ENCODE measurements at regions not wholly inside any gene's neighbourhood (a gene's known extent, or its start where the extent isn't known, plus 50 kb on each side); places are given as distances from the start of the nearest gene placed in this dataset.

DNA sequence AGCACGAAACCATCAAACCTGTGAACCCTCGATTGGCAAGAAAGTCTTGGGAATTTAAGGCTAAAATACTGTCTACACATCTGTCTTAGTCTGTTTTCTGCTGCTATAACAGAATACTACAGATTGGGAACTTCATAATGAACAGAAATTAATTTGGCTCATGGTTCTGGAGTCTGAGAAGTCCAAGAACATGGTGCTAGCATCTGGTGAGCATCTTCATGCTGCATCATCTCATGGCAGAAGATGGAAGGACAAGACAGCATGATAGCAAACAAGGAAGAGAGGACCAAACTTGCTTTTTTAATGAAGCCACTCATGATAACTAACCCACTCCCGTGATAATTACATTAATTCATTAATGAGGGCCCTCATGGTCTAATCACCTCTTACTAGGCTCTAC, 102.0 kb upstream of the CDKN3 start:
- Histone ChIP-seq H3K27me3 (replicated peaks; ENCODE audit: control insufficient read depth, insufficient read depth, low read length) (no peaks in the 10 kb centered on the region), H3K4me3 (ENCODE audit: low read depth, low read length) (no peak overlapping the region), H3K4me1 (no peaks in the 10 kb centered on the region), H3K9me3 (no peaks in the 10 kb centered on the region), H3K36me3 (ENCODE audit: control insufficient read depth, insufficient read depth, low read length) (no peaks in the 10 kb centered on the region)
- intact Hi-C loops (cut with micrococcal nuclease; ENCODE audit: unreplicated experiment): no loop called here
- no peak overlapping the region for H3K27ac Mint-ChIP-seq (ENCODE audit: unreplicated experiment)
- H3K9me3 Mint-ChIP-seq (ENCODE audit: unreplicated experiment): peaks cover 8% of the 10 kb centered on the region
- no peaks in the 10 kb centered on the region for H3K36me3 Mint-ChIP-seq (ENCODE audit: insufficient read depth, unreplicated experiment)
- ChIA-PET CTCF (no interaction called here), POLR2A (no interaction called here)
- DNase-seq: no peak
- H3K27me3 Mint-ChIP-seq (ENCODE audit: insufficient read depth, unreplicated experiment): no peaks in the 10 kb centered on the region
- TF ChIP-seq, protein P1, sequence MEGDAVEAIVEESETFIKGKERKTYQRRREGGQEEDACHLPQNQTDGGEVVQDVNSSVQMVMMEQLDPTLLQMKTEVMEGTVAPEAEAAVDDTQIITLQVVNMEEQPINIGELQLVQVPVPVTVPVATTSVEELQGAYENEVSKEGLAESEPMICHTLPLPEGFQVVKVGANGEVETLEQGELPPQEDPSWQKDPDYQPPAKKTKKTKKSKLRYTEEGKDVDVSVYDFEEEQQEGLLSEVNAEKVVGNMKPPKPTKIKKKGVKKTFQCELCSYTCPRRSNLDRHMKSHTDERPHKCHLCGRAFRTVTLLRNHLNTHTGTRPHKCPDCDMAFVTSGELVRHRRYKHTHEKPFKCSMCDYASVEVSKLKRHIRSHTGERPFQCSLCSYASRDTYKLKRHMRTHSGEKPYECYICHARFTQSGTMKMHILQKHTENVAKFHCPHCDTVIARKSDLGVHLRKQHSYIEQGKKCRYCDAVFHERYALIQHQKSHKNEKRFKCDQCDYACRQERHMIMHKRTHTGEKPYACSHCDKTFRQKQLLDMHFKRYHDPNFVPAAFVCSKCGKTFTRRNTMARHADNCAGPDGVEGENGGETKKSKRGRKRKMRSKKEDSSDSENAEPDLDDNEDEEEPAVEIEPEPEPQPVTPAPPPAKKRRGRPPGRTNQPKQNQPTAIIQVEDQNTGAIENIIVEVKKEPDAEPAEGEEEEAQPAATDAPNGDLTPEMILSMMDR (IDR thresholded peaks at IDR 0.05; ENCODE audit: insufficient read depth in 1 of 2, low read depth in 1 of 2, low read length in 1 of 2, severe bottlenecking in 1 of 2, unreplicated experiment in 1 of 2): no peak
- no TSS peak for BruUV-seq (replicated peaks)
- H3K4me3 Mint-ChIP-seq (ENCODE audit: unreplicated experiment): no peak overlapping the region
- peaks cover 11% of the 10 kb centered on the region for H3K4me1 Mint-ChIP-seq (ENCODE audit: low read depth, unreplicated experiment)

DNA sequence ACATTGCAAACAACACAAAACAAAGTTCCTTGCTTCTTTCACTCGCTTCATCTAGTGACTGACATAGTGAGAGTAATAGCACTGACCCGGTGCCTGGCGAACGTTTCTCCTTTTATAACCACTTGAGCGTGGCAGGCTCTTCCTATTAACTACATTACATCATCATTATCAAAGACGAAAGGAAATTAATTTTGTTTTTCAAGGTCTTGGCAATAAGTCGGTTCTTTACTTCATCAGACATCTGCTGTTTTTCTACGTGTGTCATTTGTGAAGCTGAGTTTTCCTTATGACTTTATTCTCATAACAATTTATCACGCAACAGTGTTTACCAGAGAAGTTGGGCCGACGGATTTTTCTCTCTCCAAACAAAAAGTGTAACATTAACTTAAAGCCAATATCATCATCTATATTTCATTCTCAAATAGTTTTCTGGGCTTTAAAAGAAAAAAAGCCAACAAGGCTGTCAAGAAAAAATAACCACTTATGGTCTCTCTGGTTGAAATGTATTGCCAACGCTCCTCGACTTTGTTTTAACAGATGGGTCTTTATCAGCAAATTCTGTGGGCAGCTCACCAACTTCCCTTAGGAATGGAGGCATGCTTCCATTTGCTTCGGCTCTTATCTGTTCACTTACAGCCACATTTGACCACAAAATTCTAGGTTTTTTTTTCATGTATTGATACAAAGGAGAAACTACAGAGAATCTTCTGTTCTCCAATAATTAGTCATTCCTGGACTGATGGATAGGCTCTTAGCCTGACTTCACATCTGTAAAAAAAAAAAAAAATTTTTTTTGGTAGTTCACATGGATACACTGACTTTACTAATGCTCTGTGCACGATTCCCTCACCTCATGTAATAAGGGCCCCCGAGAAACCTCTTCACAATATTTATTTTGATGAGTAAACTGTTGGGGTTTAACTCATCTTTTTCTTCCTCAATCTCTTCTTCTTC, 97.1 kb upstream of the CDKN3 start:
- POLR2A ChIA-PET: no interaction called here
- intact Hi-C loops (cut with micrococcal nuclease; ENCODE audit: unreplicated experiment): no loop called here

DNA sequence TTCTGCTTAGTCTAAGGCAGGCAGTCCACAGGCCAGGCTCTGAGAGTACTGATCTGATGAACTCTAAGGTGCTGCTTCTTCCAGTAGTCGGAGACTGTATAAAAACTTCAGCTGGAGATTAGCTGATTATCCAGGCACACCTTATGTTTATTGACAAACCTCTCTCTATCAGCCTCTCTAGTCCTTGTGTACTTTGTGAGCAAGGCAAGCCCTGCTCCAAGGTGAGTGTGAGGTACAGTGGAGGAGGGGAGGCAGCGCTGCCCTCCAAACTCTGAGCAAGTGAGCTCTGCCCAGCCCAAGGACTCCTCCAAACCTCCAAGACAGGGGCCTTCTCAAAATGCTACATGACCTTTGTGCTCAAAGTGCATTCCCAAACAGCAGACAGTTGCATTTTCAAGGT, 95.9 kb upstream of the CDKN3 start:
- no peaks in the 10 kb centered on the region for H3K36me3 ChIP-seq (ENCODE audit: control insufficient read depth, insufficient read depth, low read length)
- DNase-seq: no peak
- H3K9me3 ChIP-seq: no peaks in the 10 kb centered on the region
- TF ChIP-seq, protein P1 (IDR thresholded peaks at IDR 0.05; ENCODE audit: insufficient read depth in 1 of 2, low read depth in 1 of 2, low read length in 1 of 2, severe bottlenecking in 1 of 2, unreplicated experiment in 1 of 2): no peak
- ChIA-PET CTCF (interaction anchor here (0.6 kb wide), 1 partner anchor 28 kb away, joined by 3 read pairs; no protein-coding TSS in a partner anchor), POLR2A (no interaction called here)
- H3K27me3 ChIP-seq (replicated peaks; ENCODE audit: control insufficient read depth, insufficient read depth, low read length): no peaks in the 10 kb centered on the region
- Mint-ChIP-seq H3K27me3 (ENCODE audit: insufficient read depth, unreplicated experiment) (no peaks in the 10 kb centered on the region), H3K4me1 (ENCODE audit: low read depth, unreplicated experiment) (no peaks in the 10 kb centered on the region), H3K9me3 (ENCODE audit: unreplicated experiment) (no peaks in the 10 kb centered on the region), H3K4me3 (ENCODE audit: unreplicated experiment) (no peak overlapping the region), H3K36me3 (ENCODE audit: insufficient read depth, unreplicated experiment) (no peaks in the 10 kb centered on the region), H3K27ac (ENCODE audit: unreplicated experiment) (no peak overlapping the region)
- no TSS peak for BruUV-seq (replicated peaks)
- intact Hi-C loops (cut with micrococcal nuclease; ENCODE audit: unreplicated experiment): no loop called here
- no peak overlapping the region for H3K4me3 ChIP-seq (ENCODE audit: low read depth, low read length)
- peaks cover 6% of the 10 kb centered on the region; the same call in 1 of the 2 replicates for H3K4me1 ChIP-seq

More for the DNA sequence above, 97.1 kb upstream of the CDKN3 start:
- no peak overlapping the region for H3K4me3 ChIP-seq (ENCODE audit: low read depth, low read length)
- no TSS peak for BruUV-seq (replicated peaks)
- Mint-ChIP-seq H3K4me1 (ENCODE audit: low read depth, unreplicated experiment) (no peaks in the 10 kb centered on the region), H3K27me3 (ENCODE audit: insufficient read depth, unreplicated experiment) (no peaks in the 10 kb centered on the region), H3K27ac (ENCODE audit: unreplicated experiment) (no peak overlapping the region), H3K4me3 (ENCODE audit: unreplicated experiment) (no peak overlapping the region), H3K36me3 (ENCODE audit: insufficient read depth, unreplicated experiment) (no peaks in the 10 kb centered on the region), H3K9me3 (ENCODE audit: unreplicated experiment) (no peaks in the 10 kb centered on the region)
- CTCF ChIA-PET: no interaction called here
- TF ChIP-seq, protein P1 (IDR thresholded peaks at IDR 0.05; ENCODE audit: insufficient read depth in 1 of 2, low read depth in 1 of 2, low read length in 1 of 2, severe bottlenecking in 1 of 2, unreplicated experiment in 1 of 2): no peak
- no peaks in the 10 kb centered on the region for H3K36me3 ChIP-seq (ENCODE audit: control insufficient read depth, insufficient read depth, low read length)
- peaks cover 6% of the 10 kb centered on the region; the same call in 1 of the 2 replicates for H3K4me1 ChIP-seq
- DNase-seq: no peak
- H3K27me3 ChIP-seq (replicated peaks; ENCODE audit: control insufficient read depth, insufficient read depth, low read length): no peaks in the 10 kb centered on the region
- no peaks in the 10 kb centered on the region for H3K9me3 ChIP-seq

Data from Caco-2 (cell line).